ENCODE measurements at regions not wholly inside any gene's neighbourhood (a gene's known extent, or its start where the extent isn't known, plus 50 kb on each side); places are given as distances from the start of the nearest gene placed in this dataset.

DNA sequence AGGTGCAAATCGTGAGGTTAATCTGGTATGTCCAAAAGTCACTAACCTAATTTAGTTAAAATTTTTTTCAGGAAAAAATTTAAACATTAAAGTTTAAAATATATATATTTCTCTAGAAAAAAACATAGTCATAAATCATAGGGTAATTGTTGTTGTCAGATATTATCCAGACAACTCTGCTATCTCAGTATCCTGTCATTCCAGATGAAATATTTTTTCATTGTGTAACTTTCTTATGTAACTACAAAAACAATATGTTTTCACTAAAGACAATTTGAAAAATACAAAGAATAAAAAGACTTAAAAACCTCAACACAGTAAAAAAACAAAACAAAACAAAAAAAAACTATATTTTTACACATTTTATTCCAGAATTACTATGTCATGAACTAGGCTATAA lies 57.6 kb downstream of the TENT5A start:
- no peak for DNase-seq

DNA sequence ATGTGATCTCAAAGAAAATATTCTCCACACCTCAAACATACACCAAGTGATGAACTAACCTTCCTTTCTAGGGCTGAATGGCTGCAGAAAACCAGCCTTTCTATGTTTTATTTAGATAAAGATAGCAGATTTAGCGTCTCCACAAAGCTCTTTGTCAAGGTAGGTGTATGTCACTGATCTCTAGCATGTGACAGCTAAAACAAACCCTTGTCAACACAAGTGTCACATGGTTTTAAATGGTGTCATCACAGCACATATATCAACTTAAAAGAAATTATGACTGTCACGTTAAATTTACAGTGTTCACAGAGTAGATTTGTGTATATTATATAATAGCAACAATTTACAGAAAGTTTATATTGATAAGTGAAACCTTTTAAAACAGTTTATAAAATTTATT lies 58.3 kb downstream of the TENT5A start:
- no peak for DNase-seq

DNA sequence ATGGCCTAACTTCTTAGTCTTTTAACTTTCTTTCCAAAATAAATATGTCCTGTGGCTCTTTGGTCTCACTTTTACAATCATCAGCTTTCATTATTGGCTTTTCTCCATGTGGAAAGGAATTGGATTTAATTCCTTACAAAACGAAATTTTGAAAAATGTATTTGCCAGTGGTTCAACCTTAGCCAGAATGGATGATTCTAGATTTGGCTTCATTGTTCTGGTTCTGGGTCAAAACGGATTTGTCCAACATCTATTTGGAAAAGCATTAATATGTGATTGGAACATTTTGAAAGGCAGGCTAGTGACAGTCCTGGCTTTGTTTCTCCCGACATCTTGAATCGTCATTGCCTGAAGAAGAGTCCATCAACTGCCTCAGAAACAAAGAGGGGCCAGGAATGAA lies 59.2 kb downstream of the TENT5A start:
- no peak for DNase-seq

DNA sequence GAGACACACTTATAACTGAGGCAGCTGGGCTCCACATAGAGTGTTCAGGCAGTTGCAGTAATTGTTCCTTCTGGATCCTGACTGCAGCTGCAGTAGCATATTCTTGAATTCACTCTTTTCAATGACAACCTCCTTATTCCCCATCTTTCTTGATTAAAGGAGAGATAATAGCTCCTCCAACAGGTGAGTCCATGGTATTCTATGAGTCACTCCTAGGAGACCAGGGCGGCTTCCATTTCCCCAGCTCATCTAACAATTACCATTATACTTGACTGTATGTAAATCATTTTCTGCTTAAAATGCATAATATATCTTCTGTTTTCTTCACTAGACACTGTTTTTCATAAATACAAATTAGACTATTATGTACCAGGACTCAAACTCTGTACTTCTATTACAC lies 62.4 kb downstream of the TENT5A start:
- no peak for DNase-seq

DNA sequence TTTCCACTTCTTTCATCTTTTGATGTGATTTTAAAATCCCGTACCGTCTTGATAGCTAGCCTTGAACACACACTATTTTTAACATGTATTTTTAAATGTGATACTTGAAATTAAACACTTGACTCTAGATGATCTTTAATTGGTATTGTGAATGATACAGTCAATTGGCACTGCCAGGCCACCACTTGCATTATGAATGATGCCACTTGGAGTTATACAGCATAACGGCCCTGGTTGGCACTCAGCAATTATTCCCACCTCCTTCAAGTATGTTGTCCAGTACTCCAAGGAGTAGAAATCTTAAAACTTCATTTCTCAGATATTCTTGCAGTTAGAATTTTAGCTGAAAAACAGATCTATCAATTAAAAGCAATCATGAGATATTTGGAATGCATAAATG lies 62.9 kb downstream of the TENT5A start:
- DNase-seq: no peak

DNA sequence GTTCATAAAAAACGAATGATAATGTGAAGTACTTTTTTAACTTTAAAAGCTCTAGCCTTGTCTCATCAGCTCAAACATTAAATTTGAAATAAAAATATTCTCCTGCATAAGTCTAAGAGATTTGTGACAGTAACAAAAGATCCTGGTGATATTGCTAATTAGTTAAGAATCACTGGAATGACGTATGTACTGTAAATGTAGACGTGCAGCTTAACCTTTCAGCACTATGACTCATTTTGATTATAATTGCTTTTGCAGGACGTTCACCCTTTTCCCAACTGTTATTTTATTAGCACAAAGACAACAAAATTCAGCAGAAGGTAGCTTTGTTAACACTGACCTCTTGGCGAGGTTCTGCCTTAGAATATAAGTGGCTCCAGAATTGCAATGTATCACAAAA lies 68.6 kb downstream of the TENT5A start:
- no peak for DNase-seq

DNA sequence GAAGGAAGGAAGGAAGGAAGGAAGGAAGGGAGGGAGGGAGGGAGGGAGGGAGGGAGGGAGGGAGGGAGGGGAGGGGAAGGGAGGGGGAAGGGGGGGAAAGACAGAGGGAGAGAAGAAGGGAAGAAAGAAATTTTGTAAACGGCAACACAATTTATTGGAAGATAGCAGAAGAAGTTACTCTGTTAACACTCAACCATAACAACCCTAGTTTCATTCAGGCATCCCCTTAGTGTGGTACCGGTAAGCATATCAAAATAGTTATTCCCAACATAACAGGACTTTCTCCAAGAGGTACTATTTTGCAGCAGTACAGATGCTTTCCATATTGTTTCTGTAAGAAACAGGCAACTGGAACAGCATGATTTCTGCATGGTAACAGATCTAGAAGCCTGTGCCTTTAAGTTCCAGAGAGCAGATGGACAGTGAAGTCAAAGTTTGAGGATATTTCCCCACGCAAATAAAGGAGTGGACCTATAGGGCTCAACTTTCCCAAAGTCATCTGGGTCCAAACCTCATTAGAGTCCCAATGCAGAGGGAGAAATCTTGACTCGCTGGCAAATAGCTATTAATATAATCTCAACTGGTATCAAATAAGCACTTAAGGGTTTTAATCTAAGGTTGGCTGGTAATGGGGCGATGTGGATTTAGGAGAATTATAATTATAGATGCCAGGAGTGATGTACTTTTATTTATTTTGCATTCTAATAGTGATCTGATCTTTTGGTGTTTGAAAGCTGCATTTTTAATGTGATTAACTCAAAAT lies 69.4 kb downstream of the TENT5A start:
- DNase-seq: no peak

DNA sequence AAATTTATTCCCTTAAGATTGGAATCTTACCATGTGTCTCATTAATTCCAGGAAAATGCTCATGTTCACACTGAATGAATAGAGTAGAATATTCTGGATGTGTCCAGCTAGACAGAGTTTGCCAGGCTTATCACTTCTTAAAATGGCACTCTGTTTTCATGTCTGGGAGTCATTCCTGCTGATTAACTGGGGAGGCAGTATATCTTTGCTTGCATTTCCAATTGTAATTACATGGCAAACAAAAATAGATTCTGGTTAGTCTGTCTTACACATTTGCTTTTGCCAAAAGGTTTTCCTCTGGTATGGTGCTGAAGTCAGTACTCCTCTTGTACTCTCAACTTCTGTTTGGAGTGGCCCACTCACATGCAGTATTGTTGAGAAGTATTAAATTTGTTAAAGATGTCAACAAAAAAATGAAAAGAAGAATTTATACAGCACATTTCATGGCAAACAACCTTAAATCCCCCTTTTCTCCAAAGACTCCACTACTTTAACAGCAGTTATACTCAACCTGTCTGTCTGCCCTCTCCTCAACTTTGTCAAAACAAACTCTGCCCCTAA lies 70.2 kb downstream of the TENT5A start:
- no peak for DNase-seq

DNA sequence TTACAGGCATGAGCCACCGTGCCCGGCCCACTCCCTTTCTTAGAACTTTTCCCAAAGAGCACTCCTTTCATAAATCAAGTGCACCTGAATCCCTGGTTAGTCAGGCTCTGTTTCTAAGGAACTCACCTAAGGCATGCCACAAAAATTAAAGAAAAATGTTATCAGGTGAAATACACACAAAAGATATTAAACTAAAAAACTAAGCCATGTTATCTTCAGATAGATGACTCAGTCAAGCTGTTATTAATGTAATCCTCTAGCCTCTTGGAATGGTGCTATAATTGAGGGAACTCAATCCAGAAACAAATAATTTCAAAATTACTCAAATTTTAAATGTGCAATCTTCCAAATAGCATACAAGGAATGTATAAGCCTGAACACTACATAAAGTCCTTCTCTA lies 83.0 kb downstream of the TENT5A start:
- no peak for DNase-seq

DNA sequence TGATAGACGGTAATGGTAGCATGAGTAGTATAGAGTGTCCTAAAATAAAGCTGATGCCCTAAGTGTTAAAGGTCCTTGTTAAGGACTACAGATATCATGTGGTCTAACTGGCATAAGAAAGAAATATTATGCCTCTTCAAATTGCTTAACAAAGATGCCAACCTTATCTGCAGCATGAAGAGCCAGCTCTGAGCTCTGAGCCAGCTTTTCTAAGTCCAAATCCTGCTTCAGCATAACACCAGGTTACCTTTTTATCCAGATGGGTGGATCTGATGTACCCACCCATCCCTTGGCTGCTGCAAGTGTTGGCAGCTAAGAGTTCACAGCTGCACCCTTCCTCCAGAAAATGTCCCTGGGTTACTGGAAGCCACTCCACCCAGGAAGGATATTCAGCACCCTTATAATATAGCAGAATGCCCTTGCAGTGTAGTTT lies 83.8 kb downstream of the TENT5A start:
- no peak for DNase-seq

DNA sequence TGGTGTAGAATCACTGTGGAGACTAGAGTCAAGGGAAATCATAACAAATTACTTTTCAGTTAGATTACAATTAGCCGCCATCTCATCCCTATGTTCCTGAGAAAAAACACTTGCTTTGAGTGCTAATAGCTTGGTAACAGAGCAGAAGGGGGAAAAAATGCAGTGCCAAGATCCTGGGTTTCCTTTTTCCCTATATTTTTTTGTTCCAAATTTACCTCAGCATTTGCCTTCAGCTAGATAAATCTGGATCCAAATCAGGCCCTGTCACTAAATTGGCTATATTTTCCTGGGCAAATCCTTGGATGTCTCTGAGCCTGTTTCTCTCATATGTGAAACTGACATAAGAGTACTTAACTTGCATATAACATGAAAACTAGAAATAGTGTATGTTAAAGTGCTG lies 86.0 kb downstream of the TENT5A start:
- DNase-seq: no peak

DNA sequence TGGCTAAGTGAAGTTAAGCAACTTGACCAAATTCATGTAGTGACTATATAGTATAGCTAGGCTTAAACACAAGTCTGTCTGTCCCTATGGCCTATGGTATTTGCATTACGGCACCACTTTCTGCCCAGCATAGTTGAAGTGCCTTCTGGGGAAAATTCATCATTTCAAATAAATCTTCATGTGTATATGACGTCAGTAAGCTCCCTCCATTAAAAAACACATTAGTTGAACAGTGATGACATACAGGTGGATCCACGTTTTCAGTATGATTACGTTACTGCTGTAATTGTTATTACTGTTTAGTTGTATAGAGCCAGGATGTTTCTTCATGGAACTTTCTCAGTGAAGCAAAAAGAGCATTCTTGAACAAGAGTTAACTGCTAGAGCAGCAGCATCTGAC lies 96.2 kb downstream of the TENT5A start:
- DNase-seq: no peak

DNA sequence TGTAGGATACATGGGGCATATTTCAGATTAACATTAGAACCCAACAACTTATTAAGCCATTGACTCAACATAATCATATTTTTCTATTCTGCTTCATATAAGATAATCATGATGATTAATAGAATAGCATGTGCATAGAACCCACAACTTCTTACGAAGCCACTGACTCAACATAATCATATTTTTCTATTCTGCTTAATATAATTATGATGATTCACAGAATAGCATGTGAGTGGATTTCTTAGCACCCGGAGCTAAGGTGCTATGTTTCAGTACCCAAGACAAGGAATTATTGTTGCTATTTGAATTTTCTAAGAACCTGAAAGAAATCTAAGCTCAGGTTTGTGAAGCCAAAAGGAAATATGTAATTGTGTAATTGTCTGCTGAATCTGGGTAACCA lies 96.8 kb downstream of the TENT5A start:
- DNase-seq: no peak

DNA sequence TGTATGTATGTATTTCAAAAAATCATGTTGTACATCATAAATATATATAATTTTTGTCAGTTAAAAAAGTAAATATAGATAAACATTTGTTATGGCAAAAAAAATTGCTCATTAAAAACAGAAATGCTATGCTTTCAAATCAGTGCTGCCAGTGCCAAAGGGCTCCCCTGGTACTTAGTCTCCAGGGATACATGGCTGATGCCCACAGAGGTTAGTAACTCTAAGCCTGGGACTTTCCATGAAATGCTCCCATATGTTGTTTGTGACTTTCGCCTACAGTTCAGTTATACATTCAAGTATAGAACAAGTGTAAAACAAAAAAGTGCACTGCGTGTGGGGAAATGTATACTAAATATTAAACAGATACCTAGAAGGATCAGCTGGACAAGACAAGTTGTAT lies 104.0 kb downstream of the TENT5A start:
- DNase-seq: no peak

DNA sequence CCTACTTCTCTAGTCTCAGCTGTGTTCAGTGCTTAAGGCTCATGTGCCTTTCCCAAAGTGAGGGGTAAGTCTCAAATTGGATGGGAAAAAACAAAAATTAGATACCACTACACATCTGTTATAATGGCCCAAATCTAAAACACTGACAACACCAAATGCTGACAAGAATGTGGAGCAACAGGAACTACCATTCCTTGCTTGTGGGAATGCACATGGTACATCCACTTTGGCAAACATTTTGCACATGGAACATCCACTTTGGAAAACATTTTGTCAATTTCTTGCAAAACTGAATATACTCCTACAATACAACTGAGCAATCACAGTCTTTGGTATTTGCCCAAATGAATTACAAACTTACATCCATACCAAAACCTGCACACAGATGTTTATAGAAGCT lies 109.3 kb downstream of the TENT5A start:
- no peak for DNase-seq

DNA sequence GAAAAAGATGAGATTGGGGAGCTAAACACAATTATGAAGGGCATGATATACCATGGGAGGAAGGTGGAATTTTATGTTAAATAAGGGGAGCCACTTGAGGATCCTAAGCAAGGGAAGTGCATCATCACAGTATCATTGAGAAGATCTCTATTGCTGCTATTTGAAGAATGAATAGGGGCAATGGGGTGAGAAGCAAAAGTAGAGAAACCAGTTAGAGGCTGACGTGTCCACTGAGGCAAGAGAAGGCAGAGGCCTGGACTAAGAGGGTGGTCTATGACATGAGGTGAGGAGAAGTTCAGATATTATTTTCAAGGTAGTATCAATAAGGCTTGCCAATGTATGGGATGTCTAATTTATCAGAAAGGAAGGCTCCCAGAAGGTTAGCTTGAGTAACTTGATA lies 111.6 kb downstream of the TENT5A start:
- DNase-seq: no peak

DNA sequence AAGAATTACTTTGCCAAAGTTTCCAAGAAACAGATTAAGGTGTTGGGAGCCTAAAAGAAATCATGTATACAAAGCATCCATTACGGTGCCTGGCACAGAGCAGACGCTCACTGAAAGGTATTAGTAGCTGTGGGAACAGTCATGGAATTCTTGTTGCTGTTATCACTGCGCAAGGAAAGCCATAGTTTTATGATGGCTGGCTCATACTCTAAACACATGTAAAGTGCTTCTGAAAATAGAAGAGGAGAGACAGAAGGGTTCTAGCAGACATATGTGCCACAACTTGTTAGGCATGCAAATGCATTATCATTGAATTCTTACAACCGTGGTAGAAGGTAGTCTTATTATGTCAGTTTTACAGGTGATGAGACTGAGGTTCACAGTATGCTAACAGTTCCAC lies 112.4 kb downstream of the TENT5A start:
- no peak for DNase-seq

DNA sequence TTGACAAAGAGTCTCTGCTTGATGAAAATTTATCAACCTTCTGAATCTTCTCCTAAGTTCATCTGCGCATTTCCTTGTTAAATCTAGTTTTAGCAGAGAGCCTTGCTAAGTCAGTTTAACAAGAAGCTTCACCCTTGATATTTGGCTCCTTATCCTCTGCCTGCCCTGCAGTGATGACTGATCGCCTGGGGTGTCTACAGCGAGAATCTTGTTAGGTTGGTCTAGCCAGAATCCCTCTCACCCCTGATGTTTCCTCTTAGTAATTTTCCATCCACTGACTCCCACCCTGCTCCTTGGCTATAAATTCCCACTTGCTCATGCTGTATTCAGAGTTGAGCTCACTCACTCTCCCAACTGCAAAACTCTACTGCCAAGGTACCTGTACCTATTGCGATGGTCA lies 114.1 kb downstream of the TENT5A start:
- DNase-seq: no peak

DNA sequence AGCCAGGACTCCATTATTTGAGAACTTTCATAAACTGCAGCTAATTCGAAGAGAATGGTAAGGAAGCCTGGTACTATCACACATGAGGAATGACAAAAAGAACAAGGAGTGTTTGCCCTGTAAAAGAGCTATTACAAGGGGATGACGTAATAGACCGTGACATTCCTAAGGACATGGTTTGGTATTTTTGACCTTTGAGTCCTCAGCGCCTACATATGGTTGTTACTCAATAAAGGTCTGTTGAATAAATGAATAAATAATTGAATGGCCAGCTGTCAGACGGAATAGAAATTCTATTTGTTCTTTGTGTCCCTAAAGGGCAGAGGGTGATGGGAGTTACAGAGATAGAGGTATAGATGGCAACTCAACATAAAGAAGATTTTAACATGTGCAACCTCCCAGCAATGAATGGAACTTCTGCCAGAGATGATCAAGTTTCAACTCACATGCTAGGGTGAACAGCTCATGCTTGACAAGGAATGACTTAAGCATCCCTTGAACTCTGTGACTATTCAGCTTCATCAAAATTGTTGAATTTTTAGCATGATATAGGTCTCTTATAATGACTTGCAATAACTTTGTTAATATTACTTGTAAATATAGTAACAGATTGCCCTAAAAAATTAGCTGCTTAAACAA lies 115.4 kb downstream of the TENT5A start:
- DNase-seq: no peak

DNA sequence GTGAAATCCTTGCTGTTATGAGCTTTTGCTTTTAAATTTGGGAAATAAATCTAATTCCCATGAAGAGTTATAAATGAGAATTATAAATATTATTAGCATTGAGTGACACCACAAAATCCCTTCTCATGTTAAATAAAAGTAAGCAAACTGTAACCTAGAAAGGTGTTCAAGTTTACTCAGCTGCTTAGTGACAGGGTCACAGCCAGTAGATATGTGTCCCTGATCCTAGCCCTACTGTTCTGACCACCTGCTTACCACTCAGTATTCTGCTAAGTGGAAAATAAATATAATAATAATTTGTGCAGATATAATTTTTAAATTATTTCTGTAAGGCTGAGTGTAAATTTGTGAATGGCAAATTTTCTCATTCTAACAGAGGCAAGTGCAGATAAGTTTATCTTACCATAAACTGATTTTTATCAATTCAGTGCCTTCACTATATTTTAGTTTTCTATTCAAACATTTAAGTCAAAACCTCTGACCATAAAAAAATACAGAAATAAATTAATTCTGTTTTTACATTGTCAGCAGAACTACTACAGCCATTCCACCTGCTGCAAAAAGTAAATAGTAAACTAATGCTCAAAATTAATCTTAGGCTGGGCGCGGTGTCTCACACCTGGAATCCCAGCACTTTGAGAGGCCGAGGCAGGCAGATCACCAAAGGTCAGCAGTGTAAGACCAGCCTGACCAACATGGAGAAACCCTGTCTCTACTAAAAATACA lies 118.2 kb downstream of the TENT5A start:
- no peak for DNase-seq

DNA sequence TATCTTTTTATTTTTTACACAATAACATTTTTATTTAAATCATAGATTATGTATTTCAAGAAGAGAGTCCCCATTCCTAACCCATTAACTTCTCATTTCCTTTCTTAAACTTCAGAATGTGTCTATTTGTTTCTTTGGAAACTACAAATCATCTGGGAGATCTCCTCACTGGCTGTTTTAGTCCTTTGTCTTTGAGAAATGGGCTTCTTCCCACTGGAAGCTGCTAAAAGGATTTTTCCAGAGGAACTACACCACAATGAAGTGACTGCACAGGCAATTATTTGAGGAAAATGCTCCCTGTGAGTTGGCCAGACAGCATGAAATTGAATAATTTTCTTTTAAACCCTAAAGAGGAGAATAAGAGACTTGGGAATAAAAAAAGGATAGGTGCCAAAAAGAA lies 119.1 kb downstream of the TENT5A start:
- no peak for DNase-seq

DNA sequence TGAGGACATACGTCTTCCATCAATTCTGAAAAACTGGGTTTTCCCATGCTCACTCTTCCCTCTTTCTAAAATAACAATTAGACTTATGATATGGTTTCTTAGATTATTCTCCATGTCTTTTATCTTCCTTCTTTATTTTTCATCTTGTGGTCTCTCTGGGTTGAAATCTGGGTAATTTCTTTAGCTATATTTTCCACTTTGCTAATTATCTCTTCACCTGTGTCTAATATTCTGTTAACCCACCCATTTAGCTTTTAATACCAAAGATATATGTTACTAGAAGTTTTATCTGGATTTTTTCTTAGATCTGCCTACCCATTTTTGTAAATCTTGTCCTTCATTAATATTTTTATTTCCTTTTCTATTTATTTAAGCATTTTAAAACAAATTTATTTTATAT lies 121.8 kb downstream of the TENT5A start:
- DNase-seq: no peak

DNA sequence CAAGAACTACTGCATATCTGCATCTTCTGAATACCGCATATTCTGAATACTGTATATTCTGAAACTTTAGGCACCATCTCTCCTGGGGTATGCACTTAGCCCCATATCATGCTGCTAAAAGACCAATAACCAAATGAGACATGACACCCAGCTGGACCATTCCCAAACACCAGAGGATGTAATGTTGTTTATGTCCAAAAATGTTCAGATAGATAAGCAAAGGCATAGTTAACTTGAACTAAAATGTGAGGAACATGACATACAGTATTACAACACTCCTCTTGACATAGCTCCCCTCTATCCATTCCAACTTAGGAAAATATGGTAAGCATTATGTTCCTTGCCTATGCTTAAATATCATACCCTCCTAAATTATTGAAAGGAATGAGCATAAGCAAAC lies 127.3 kb downstream of the TENT5A start:
- no peak for DNase-seq

DNA sequence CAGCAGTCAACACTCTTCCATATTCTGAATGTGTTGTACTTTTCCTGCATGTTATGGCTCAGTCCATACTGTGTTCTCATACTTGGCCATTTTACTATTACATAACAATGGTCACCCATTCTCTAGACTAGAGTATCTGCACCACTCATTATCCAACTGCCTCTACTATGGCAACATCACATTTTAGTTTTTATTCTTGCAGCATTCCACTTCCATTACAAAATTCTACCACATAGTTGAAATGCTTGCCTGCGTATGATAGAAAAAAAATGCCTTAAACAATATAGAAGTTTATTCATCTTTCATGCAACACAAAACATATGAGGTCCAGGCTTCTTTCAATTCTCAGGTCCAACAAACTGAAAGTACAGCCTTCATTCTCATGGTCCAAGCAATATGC lies 128.0 kb downstream of the TENT5A start:
- DNase-seq: no peak
